HG02884 (cell line): ENCODE measurements at regions not wholly inside any gene's neighbourhood (a gene's known extent, or its start where the extent isn't known, plus 50 kb on each side); places are given as distances from the start of the nearest gene placed in this dataset.

Experiments
- ATAC-seq: cut with Tn5 transposase; IDR thresholded peaks from one replicate; pipeline ENCODE4 v1.9.1; 2021; ENCODE audit warnings: mild to moderate bottlenecking, moderate library complexity; ENCODE audit not compliant: unreplicated experiment

DNA sequence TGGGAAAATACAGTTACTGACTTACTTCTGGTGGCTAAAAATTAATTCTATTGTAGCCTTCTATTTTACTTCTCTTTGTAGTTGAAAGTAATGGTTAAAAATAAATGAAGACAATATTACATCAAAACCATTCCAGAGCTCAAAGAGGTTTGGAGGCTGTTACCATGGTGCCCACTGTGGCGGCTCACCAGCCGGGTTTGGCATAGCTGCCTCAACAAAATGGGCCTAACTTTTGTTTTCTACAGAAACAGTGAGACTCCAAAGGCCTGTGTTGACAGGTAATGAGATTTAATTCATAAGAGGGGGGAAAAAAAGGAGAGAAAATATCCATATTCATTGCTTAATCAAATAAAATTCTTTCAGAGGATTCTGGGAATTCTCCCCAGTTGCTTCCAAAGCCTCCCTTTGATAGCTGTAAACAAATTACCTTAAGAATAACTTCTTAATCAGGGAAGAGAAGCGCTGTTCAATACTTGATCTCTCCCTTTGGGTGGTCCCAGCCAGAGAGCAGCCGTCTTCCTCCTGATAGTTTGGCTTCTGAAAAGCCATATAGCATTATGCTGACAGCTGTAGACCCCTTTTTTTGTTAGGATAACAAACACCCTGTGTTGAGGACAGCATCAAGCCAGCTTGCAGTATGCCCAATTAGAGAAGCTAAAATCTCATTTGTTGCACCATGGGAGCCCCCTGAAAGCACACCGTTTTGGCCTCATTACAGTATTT lies 266.8 kb downstream of the NEDD1 start:
- ATAC-seq, result no peak

DNA sequence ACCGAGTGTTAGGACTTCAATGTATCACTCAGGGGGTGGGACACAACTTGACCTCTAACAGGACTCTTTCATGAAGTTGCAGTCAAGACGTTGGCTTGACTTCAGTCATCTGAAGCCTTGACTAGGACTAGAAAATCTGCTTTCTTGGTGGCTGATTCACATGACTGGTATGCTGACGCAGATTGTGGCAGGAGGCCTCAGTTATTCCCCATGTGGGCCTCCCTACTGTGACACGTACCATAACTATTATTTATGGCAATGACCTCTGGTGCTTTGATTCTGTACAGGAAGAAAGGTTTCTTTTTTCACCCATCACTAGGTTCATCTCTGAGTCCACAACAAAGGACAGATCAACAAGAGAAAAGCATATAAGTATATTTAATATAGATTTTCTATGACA lies 270.4 kb downstream of the NEDD1 start:
- no peak for ATAC-seq

- no peak for ATAC-seq
Measured at GRCh38 chr12:97181571-97182265, 274.7 kb downstream of the NEDD1 start.

- ATAC-seq, result no peak
Measured at GRCh38 chr12:97182769-97183168, 275.7 kb downstream of the NEDD1 start.

DNA sequence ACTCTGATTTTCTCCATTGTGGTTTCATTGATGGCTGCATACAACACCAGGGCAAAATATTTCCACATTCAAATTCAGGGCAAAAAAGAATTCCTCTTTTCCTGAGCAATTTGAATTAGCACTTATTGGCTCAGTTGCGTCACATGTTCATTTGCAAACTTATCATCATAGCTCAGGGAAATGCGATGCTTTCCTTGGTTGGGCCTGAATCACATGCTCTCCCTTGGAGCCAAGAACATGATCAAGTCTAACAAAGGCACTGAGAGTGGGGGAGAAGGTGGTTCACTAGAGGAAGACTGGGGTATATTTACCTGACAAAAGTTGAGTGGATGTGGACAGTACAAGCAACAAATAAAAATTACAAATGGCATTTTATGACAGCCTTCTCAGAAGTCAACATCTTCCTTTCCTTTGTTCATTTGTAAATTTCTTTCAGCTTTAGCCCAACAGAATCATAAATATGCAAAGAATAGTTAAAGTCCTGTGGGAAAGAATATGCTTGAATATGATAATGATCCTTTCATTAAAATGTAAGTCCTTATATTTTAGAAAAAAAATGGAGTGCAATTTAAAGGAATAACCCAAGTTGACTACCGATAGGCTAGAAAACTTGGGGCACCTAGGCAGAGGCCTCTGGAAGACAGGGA lies 277.2 kb downstream of the NEDD1 start:
- no peak for ATAC-seq

GRCh38 chr12:97185567-97185966 lies 277.0 kb upstream of the RMST start:
- no peak for ATAC-seq

DNA sequence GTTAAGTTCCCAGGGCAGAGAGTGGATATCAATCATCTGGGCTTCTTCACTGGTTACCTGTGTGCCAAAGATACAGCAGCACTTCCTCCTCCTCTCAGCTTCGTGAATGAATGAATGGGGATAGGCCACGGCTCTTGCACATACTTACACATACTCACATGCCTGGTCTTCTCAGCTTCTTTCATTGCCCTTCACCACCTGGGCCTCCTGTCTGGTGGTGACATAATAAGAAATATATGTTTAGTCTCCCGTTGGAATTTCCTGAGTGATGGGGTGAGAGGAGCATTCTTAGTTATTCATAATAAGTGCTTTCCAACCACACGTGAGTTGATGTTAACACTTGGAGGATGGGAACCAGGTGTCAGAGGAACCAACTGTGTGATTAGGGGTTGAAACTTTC lies 268.1 kb upstream of the RMST start:
- ATAC-seq, result no peak

DNA sequence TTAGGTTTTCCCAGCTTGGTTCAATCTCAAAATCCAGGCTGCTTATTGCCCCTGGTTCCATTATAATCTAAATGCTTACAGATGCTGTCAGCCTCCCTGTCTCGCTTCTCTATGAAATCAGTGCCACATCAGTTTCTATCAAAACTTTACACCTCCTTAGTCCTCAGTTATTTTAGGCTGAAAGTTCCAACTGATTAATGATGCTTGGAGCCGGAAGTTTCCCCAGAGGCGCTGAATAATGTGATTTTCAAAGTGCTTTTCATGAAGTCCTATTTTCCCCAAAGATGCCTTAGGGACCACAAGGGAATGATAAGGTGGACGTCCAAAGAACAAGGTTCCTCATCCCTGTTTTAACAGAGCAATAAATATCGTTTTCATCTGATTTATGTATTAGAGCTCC lies 262.4 kb upstream of the RMST start:
- ATAC-seq, result no peak

DNA sequence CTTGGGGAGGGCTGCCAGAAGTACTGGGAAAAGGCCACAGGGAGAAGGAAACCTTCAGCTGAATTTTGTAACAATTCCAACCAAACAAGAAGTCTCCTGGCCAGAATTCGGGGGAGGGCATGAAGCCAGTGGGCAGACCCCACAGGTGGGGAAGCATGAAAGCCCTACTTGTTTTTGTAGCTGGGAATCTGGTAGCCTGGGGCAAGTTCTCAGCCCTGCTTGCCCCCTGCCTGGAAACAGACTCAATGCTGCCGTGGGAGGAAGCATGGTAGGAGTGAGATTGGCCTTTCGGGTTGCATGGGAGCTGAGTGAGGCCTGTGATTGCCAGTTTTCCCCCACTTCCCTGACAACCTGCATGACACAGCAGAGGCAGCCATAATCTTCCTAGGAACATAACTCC lies 259.2 kb upstream of the RMST start:
- ATAC-seq, result no peak

DNA sequence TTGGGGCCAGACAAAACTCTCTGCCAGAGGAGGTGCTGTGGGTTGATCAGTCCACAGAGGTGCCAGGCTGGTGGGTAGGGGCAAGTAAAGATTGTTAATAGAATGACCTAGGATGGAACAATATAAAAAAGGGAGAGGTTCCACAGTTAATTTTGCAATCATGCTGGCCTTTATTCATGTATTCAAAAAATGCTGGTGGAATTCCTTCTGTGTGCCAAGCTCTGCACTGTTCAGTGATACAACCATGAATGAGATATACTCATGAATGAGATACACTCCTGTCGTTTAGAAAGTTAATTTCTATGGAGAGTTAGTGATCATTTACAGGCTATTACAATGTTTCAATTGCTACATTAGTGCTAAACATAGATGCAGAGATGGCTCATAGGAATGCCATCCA lies 252.6 kb upstream of the RMST start:
- ATAC-seq, result no peak

GRCh38 chr12:97211416-97211930 lies 251.1 kb upstream of the RMST start:
- ATAC-seq, result no peak

DNA sequence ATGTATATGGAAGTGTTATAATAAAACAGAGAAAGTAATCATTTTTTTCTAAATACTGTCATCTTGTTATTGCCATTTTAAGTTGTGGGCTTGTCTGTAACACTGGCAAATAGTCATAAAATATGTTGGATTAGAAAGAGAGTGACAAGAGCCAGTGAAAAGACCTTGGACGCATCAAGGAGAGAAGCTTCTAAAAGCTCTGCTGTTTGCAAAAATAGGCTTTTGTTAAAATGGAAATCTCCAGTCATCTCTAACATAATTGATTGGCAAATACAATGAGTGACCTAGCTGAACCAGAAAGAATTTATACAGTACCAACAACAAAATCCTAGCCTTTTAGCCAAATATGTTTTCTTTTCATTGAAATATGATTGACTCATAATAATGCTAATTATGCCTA lies 245.8 kb upstream of the RMST start:
- no peak for ATAC-seq

GRCh38 chr12:97222391-97222790 lies 240.2 kb upstream of the RMST start:
- no peak for ATAC-seq

DNA sequence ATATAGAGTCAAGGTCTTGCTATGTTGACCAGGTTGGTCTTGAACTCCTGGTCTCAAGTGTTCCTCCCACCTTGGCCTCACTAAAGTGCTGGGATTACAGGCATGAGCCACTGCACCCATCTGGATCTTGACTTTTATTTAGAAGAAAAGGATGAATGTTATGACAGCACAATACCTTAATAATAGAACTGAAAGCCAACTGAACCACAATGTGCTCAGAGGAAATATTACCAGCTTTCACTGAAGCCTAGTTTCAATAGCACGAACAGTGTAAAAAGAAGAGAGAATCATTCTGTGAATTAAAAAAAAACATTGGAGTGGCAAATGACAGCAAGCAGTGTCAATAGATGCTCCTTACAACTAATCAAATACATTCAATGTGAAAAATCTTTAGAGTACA lies 239.2 kb upstream of the RMST start:
- peak; percentile 87 for ATAC-seq

DNA sequence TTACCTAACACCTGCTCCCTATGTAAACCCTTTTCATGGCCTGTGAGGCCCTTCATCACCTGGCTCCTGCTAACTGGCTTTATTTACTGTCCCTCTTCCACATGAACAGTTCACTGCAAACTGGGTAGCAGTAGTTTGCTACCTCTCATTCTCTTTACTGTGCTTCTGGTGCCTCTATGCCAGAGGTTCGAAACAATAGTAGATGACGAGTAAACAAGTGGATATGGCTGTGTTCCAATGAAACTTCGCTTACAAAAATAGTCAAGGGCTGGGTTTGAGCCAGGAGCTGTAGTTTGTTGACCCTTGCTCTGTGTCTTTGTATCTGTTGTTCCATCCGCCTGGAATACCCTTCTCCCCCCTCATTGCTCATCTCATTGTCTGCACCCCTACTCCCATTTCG lies 233.6 kb upstream of the RMST start:
- no peak for ATAC-seq

GRCh38 chr12:97235102-97235501 lies 227.5 kb upstream of the RMST start:
- ATAC-seq, result no peak

GRCh38 chr12:97246368-97246767 lies 216.2 kb upstream of the RMST start:
- no peak for ATAC-seq

- ATAC-seq, result no peak
Measured at GRCh38 chr12:97250483-97250882, 212.1 kb upstream of the RMST start.

DNA sequence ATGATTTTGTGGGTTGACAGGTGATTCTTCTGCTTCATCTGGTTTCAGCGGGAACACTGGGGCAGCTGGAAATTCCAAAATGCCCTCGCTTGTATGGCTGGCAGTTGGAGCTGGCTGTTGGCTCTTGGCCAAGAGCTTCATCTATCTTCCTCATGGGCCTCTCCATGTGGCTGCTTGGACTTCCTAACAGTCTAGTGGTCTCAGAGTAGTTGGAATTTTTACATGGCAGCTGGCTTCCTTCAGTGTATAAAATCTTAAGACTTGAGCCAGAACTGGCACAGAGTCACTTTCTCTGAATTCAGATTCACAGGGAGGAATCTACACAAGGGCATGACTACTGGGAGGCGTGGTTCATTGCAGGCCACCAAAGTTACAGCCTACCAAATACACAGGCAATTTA lies 204.9 kb upstream of the RMST start:
- no peak for ATAC-seq

- ATAC-seq, result no peak
Measured at GRCh38 chr12:97259098-97259497, 203.5 kb upstream of the RMST start.

DNA sequence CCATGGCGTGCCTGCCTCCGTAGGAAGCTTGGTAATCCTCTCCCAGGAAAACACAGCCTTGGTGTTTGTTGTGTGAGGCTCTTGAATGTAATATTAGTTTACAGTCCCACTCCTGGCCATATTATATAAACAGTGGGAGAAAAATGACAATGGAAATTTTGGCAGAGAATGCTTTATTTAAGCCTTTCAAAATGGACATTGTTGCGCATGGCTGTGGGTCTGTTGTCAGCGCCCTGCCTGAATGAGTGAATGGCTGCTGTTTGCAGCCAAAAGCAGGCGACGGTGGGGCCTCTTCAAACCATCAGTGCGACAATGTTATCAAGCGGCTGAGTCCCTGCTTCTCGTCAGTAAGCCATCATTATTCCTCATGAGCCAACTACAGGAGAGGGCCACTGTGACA lies 201.8 kb upstream of the RMST start:
- ATAC-seq, result no peak

DNA sequence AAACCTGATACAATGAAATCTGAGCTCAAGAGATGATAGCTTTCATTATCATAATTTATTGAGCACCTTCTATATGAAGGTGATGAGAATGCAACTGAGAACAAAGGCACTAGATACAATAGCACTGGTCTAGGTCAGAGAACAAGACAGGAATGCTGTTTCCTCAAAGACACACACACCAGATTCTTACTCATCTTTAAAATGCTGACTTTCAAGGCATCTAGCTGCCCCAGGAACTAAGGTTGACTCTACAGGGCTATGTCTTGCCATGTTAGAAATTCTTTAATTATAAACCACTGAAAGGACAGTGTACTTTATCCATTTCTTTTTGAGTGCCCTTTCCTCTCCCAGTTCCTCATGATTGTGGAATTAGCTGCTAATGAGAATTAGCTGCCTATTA lies 195.4 kb upstream of the RMST start:
- ATAC-seq, result no peak
